HG03060 (cell line): ENCODE measurements at regions not wholly inside any gene's neighbourhood (a gene's known extent, or its start where the extent isn't known, plus 50 kb on each side); places are given as distances from the start of the nearest gene placed in this dataset.
"Not testable (repeated sequence)": the region's sequence is repeated elsewhere in the genome, so short reads cannot be mapped to it uniquely, and the experiment has no call there.

Experiments
- ATAC-seq: cut with Tn5 transposase; IDR thresholded peaks from one replicate; pipeline ENCODE4 v1.9.1; 2021; ENCODE audit warnings: low read depth, moderate number of reproducible peaks; ENCODE audit not compliant: unreplicated experiment

- ATAC-seq = no peak
Measured at GRCh38 chr5:67963789-67964519, 251.6 kb upstream of the PIK3R1 start.

GRCh38 chr5:67960939-67961338 is 254.6 kb upstream of the PIK3R1 start:
- ATAC-seq = no peak

GRCh38 chr5:67957374-67957773 is 258.2 kb upstream of the PIK3R1 start:
- ATAC-seq = no peak

GRCh38 chr5:67954351-67954750 is 261.2 kb upstream of the PIK3R1 start:
- ATAC-seq = no peak

GRCh38 chr5:67942421-67942820 is 273.1 kb upstream of the PIK3R1 start:
- no peak for ATAC-seq

GRCh38 chr5:67941614-67942401 is 273.7 kb upstream of the PIK3R1 start:
- no peak for ATAC-seq

- no peak for ATAC-seq
Measured at GRCh38 chr5:67935908-67936566, 279.5 kb upstream of the PIK3R1 start.

GRCh38 chr5:67934976-67935375 is 280.6 kb upstream of the PIK3R1 start:
- no peak for ATAC-seq

GRCh38 chr5:67925511-67925910 is 290.0 kb upstream of the PIK3R1 start:
- ATAC-seq = no peak

- no peak for ATAC-seq
Measured at GRCh38 chr5:67921004-67921601, 294.5 kb upstream of the PIK3R1 start.

GRCh38 chr5:67919532-67919931 is 296.0 kb upstream of the PIK3R1 start:
- ATAC-seq = not testable (repeated sequence)

GRCh38 chr5:67917561-67917960 is 298.0 kb upstream of the PIK3R1 start:
- no peak for ATAC-seq

- ATAC-seq = no peak
Measured at GRCh38 chr5:67910546-67910945, 305.0 kb upstream of the PIK3R1 start.

- ATAC-seq = no peak
Measured at GRCh38 chr5:67908126-67908765, 307.3 kb upstream of the PIK3R1 start.

GRCh38 chr5:67904366-67904765 is 311.2 kb upstream of the PIK3R1 start:
- ATAC-seq = no peak

- ATAC-seq = no peak
Measured at GRCh38 chr5:67903656-67904055, 311.9 kb upstream of the PIK3R1 start.

- ATAC-seq = no peak
Measured at GRCh38 chr5:67903121-67903520, 312.4 kb upstream of the PIK3R1 start.

- no peak for ATAC-seq
Measured at GRCh38 chr5:67902497-67902830, 313.1 kb upstream of the PIK3R1 start.

- no peak for ATAC-seq
Measured at GRCh38 chr5:67901814-67902496, 313.6 kb upstream of the PIK3R1 start.

GRCh38 chr5:67900514-67900913 is 315.0 kb upstream of the PIK3R1 start:
- no peak for ATAC-seq
